Hindlimb muscle (tissue), 1 donor: ENCODE measurements at regions not wholly inside any gene's neighbourhood (a gene's known extent, or its start where the extent isn't known, plus 50 kb on each side); places are given as distances from the start of the nearest gene placed in this dataset.

Experiments used
- DNase-seq: peaks from one replicate; pipeline ENCODE4 v3.0.0-alpha.2; 2013

GRCh38 chr18:67636597-67637385, 120.3 kb upstream of the DSEL start:
- DNase-seq, result no peak

GRCh38 chr18:67634631-67635338, 118.3 kb upstream of the DSEL start:
- DNase-seq, result no peak

GRCh38 chr18:67633939-67634338, 117.4 kb upstream of the DSEL start:
- DNase-seq, result no peak

- DNase-seq, result no peak
Observed at GRCh38 chr18:67621906-67622305, 105.4 kb upstream of the DSEL start.

GRCh38 chr18:67621049-67621713, 104.7 kb upstream of the DSEL start:
- DNase-seq, result no peak

- no peak for DNase-seq
Observed at GRCh38 chr18:67618061-67618460, 101.5 kb upstream of the DSEL start.

- no peak for DNase-seq
Observed at GRCh38 chr18:67615876-67616275, 99.4 kb upstream of the DSEL start.

GRCh38 chr18:67613731-67614130, 97.2 kb upstream of the DSEL start:
- no peak for DNase-seq

- no peak for DNase-seq
Observed at GRCh38 chr18:67612281-67612680, 95.8 kb upstream of the DSEL start.

- peak; percentile 69 for DNase-seq
Observed at GRCh38 chr18:67608615-67609273, 92.2 kb upstream of the DSEL start.

GRCh38 chr18:67608191-67608590, 91.7 kb upstream of the DSEL start:
- DNase-seq, result no peak

GRCh38 chr18:67600181-67601180, 84.0 kb upstream of the DSEL start:
- peak; percentile 38 for DNase-seq

GRCh38 chr18:67599277-67599676, 82.8 kb upstream of the DSEL start:
- DNase-seq, result no peak

- no peak for DNase-seq
Observed at GRCh38 chr18:67597759-67598158, 81.2 kb upstream of the DSEL start.

- no peak for DNase-seq
Observed at GRCh38 chr18:67596003-67596402, 79.5 kb upstream of the DSEL start.

GRCh38 chr18:67590571-67591141, 74.1 kb upstream of the DSEL start:
- DNase-seq, result no peak

GRCh38 chr18:67589325-67589724, 72.8 kb upstream of the DSEL start:
- DNase-seq, result no peak

GRCh38 chr18:67586101-67586500, 69.6 kb upstream of the DSEL start:
- no peak for DNase-seq

- no peak for DNase-seq
Observed at GRCh38 chr18:67583621-67584020, 67.1 kb upstream of the DSEL start.

GRCh38 chr18:67582488-67582887, 66.0 kb upstream of the DSEL start:
- DNase-seq, result no peak

GRCh38 chr18:67581178-67581577, 64.7 kb upstream of the DSEL start:
- DNase-seq, result no peak
